Fibroblast of pulmonary artery (primary cell): ENCODE measurements at regions not wholly inside any gene's neighbourhood (a gene's known extent, or its start where the extent isn't known, plus 50 kb on each side); places are given as distances from the start of the nearest gene placed in this dataset.

Experiments
- DNase-seq: peaks from one replicate; pipeline ENCODE4 v3.0.0-alpha.2; 2010; ENCODE audit warnings: low read depth
- H3K4me3 ChIP-seq: replicated peaks from 2 replicates; pipeline ENCODE4 v1.5.1; 2011; ENCODE audit warnings: low read depth, mild to moderate bottlenecking, control low read depth, low read length, moderate library complexity
- TF ChIP-seq, protein P1 (sequence below): IDR thresholded peaks from 2 replicates; pipeline ENCODE4 v1.5.1; 2011; ENCODE audit warnings: mild to moderate bottlenecking, control low read depth, low read length, inconsistent platforms; ENCODE audit errors: missing control alignments

GRCh38 chr16:72468582-72468981 lies 296.6 kb upstream of the PMFBP1 start:
- no peak overlapping the region for H3K4me3 ChIP-seq
- peak; percentile 49 for DNase-seq
- TF ChIP-seq, protein P1, sequence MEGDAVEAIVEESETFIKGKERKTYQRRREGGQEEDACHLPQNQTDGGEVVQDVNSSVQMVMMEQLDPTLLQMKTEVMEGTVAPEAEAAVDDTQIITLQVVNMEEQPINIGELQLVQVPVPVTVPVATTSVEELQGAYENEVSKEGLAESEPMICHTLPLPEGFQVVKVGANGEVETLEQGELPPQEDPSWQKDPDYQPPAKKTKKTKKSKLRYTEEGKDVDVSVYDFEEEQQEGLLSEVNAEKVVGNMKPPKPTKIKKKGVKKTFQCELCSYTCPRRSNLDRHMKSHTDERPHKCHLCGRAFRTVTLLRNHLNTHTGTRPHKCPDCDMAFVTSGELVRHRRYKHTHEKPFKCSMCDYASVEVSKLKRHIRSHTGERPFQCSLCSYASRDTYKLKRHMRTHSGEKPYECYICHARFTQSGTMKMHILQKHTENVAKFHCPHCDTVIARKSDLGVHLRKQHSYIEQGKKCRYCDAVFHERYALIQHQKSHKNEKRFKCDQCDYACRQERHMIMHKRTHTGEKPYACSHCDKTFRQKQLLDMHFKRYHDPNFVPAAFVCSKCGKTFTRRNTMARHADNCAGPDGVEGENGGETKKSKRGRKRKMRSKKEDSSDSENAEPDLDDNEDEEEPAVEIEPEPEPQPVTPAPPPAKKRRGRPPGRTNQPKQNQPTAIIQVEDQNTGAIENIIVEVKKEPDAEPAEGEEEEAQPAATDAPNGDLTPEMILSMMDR, result no peak

DNA sequence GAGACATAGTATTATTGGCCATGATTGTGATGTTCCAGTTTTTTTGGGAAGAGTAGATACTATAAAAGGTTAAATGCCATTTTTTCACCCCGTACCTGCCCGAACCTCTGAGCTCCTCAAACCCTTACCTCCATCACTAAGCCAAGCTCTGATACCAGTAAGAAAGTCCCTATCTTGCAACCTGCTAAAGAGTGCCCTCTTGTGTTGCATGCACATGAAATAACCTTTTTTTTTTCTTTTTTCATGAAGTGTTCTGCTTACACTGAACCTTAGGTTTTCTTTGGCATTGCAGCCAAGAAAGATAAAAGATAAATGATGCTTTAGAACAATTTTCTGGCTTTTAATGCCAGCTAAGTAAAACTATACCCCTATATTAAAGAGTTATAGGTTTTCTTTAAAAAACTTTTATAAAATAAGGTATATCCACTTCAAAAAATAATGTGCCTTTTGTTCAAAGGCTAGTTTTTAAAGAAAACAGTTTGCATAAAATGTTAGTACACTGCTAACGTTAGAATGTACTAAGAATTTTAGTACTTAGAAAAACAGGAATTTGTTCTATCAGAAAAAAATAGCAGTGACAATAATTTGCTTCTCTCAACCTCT lies 295.3 kb upstream of the PMFBP1 start:
- TF ChIP-seq, protein P1, result peak; percentile 82
- H3K4me3 ChIP-seq, result no peak overlapping the region
- peak; percentile 78 for DNase-seq

DNA sequence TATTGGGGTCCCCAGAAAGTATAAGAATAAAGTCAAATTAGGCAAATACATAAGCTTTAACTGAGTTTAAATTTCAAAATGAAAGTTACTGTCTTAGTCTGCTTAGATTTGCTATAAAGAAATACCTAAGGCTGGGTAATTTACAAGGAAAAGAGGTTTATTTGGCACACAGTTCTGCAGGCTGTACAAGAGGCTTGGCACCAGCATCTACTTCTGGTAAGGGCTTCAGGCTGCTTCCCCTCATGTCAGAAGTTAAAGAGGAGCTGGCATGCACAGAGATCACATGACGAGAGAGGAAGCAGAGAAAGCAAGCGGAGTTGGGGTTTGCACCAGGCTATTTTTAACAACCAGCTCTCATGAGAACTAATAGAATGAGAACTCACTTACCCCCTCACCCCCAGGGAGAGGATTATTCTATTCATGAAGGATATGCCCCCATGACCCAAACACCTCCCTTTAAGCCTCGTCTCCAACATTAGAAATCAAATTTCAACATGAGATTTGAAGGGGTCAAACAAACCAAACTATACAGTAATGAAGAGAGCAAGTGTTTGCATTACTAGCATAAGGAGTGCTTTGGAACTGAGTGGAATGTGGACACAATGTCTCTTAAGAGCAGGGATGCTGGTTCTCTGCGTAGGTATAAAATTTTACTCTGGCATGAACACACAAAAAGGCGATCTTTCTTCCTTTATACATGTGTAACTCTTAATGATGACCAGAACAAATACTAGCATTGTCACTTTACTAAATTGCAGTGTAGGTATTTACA lies 292.8 kb upstream of the PMFBP1 start:
- H3K4me3 ChIP-seq, result no peak overlapping the region
- no peak for DNase-seq
- TF ChIP-seq, protein P1, result no peak

DNA sequence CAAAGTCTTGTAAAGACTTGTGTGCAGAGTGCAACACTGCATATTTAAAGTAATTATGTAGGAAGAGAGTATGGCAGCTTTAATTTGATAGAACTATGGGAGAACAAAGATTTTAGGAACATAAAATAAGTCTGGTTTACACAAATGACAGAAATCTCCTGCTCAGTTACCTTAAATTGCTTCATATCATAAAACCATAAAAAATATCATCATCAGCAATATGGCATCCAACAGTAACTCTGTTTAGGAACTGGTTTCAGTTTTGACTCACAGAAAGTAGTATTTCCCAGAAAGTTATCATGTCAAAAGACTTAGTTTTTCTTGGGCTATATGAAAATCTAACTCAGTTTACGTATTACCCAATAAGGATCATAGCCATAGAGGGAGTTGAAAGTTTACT lies 292.1 kb upstream of the PMFBP1 start:
- TF ChIP-seq, protein P1, result no peak
- DNase-seq, result no peak
- no peak overlapping the region for H3K4me3 ChIP-seq

- no peak overlapping the region for H3K4me3 ChIP-seq
- no peak for DNase-seq
- TF ChIP-seq, protein P1, result no peak
Observed at GRCh38 chr16:72458035-72458434, 286.1 kb upstream of the PMFBP1 start.

DNA sequence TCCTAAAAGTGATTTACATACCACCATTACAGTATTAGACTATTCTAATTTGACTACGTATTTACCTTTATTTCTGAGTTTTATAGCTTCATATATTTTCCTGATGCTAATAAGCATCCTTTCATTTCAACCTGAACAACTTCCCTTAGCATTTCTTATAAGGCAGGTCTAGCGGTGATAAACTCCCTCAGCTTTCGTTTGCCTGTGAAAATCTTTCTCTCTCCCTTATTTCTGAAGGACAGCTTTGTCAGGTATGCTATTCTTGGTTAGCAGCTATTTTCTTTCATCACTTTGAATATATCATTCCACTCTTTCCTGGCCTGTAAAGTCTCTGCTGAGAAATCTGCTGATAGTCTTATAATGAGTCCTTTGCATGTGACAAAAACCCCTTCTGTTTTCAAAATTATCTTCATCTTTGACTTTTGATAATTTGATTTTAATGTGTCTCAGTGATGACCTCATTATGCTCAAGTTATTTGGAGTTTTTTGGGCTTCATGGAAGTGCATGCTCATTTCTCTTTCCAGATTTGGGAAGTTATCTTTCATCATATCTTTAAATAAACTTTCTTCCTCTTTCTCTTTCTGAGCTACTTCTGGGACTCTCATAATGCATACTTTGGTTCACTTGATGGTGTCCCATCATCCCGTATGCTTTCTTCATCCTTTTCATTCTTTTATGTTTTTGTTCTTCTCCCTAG lies 285.4 kb upstream of the PMFBP1 start:
- TF ChIP-seq, protein P1, result no peak
- DNase-seq, result no peak
- no peak overlapping the region for H3K4me3 ChIP-seq
